Esophagus muscularis mucosa (tissue), 4 donors: ENCODE measurements at regions not wholly inside any gene's neighbourhood (a gene's known extent, or its start where the extent isn't known, plus 50 kb on each side); places are given as distances from the start of the nearest gene placed in this dataset.

Source experiments
- DNase-seq: peaks from one replicate; pipeline ENCODE4 v3.0.0-alpha.2; 2017; ENCODE audit errors: extremely low spot score
- H3K27ac ChIP-seq, 4 donors: fragments of 200-600 bp; sonication (generic); replicated peaks in 1 of 4; 1 replicate in 3 of 4; 2 replicates in 1 of 4; pipeline ENCODE4 v1.5.1; 2016 to 2019; ENCODE audit warnings: mild to moderate bottlenecking in 1 of 4
- H3K27me3 ChIP-seq, 4 donors: fragments of 200-600 bp; sonication (generic); one replicate each; pipeline versions ENCODE4 v1.5.1 to v1.6.0; 2016 to 2019
- H3K36me3 ChIP-seq, 4 donors: fragments of 200-600 bp; sonication (generic); one replicate each; pipeline ENCODE4 v1.5.1; 2016 to 2019
- H3K4me1 ChIP-seq, 4 donors: fragments of 200-600 bp; sonication (generic); one replicate each; pipeline ENCODE4 v1.5.1; 2016 to 2019
- H3K4me3 ChIP-seq, 4 donors: fragments of 200-600 bp; sonication (generic); 1 replicate in 2 of 4; 2 replicates in 2 of 4; pipeline ENCODE4 v1.5.1; 2016 to 2019; ENCODE audit warnings: mild to moderate bottlenecking in 4 of 4, moderate library complexity in 1 of 4
- H3K9me3 ChIP-seq, 4 donors: fragments of 200-600 bp; sonication (generic); 1 replicate in 3 of 4; 2 replicates in 1 of 4; pipeline ENCODE4 v1.5.1; 2016 to 2019
- CTCF ChIP-seq, 3 experiments: fragments of 200-600 bp in 2 of 3; fragments of 450-650 bp in 1 of 3; sonication (generic) in 2 of 3; IDR thresholded peaks; one replicate each; pipeline ENCODE4 v1.5.1; 2017 to 2019; ENCODE audit warnings: antibody characterized with exemption in 3 of 3, mild to moderate bottlenecking in 2 of 3, moderate library complexity in 1 of 3
- EP300 ChIP-seq: sonication (generic); formaldehyde crosslinking; IDR thresholded peaks from one replicate; pipeline ENCODE4 v1.6.1; 2017; ENCODE audit warnings: antibody characterized with exemption
- POLR2A ChIP-seq: fragments of 450-650 bp; IDR thresholded peaks from one replicate; pipeline ENCODE4 v1.6.1; 2017; ENCODE audit warnings: antibody characterized with exemption, moderate library complexity, mild to moderate bottlenecking, low read depth
- POLR2AphosphoS5 ChIP-seq, 2 donors: sonication (generic); formaldehyde crosslinking; IDR thresholded peaks; one replicate each; pipeline ENCODE4 v1.6.1; 2017; ENCODE audit warnings: antibody characterized with exemption in 2 of 2
- WGBS: methylation state at CpG from one replicate; pipeline ENCODE4 v1.1.5; 2018; 5-methylcytosine and 5-hydroxymethylcytosine counted together
- intact Hi-C: fragments of 100-400 bp; cut with DNase I; formaldehyde crosslinking; loops from one replicate; pipeline ENCODE4 v1.15.1; 2023

DNA sequence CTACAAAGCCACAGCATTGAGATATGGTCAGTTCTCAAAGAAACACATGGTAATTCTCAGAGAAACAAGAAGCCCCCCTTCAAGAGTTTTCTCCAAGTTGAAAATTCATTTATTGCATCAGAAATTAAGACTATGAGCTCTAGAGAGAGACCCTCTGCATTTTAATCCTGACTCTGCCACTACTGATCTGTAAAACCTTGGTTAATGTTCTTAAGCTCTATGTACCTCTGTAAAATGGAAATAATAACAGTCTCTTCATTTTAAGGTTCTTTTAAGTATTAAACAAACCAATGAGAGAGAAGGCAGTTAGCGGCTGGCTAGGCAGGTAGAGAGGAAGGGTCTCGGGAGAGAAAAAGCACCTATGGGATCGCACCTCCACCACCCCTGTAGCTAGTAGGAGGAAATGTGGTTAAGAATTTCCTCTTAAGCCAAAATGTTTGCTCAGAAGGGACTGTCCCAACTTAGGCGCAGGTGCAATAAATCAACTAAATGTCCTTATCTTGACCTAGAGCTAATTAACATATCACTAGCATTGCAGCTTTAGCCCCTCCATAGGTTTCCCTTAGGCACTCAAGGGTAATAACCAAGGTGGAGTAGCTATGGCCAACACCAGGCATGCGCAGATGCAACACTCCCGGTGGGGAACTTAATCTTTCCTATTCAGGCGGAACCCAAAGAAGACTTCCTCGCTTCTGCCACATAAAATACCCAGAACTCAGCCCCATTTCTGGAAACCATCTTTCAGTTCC lies 1685.4 kb downstream of the MRPL39 start:
- 73% methylated on average over 8 of the region's 8 CpGs for WGBS

GRCh38 chr21:23900727-23901126 lies 1706.6 kb downstream of the MRPL39 start:
- Histone ChIP-seq H3K27ac (no peak overlapping the region), H3K9me3 (no peaks in the 10 kb centered on the region), H3K36me3 (no peaks in the 10 kb centered on the region), H3K4me1 (no peaks in the 10 kb centered on the region), H3K4me3 (no peak overlapping the region), H3K27me3 (no peaks in the 10 kb centered on the region)
- intact Hi-C loops: no loop called here
- TF ChIP-seq CTCF (IDR thresholded peaks at IDR 0.05) (no peak), POLR2AphosphoS5 (IDR thresholded peaks at IDR 0.05) (no peak), EP300 (no peak), POLR2A (no peak)
- no peak for DNase-seq
- WGBS: 82% methylated on average over 3 of the region's 3 CpGs

More for the DNA sequence above, 1685.4 kb downstream of the MRPL39 start:
- DNase-seq: no peak
- Histone ChIP-seq H3K9me3 (no peaks in the 10 kb centered on the region), H3K27ac (no peak overlapping the region), H3K36me3 (no peaks in the 10 kb centered on the region), H3K4me3 (no peak overlapping the region), H3K4me1 (no peaks in the 10 kb centered on the region), H3K27me3 (no peaks in the 10 kb centered on the region)
- intact Hi-C loops: no loop called here
- TF ChIP-seq EP300 (no peak), POLR2AphosphoS5 (IDR thresholded peaks at IDR 0.05) (no peak), CTCF (IDR thresholded peaks at IDR 0.05) (no peak), POLR2A (no peak)

DNA sequence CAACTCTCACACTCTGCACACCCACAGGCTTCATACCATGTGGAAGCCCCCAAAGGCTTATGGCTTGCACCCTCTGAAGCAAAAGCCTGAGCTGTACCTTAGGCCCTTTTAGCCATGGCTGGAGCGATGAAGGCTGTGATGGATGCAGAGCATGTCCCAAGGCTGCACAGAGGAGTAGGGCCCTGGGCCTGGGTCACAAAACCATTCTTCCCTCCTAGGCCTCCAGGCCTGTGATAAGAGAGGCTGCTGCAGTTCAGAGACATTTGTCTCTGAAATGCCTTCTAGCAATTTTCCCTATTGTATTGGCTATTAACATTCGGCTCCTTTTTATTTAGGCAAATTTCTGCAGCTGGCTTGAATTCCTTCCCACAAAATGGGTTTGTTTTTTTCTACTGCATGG lies 1707.7 kb downstream of the MRPL39 start:
- TF ChIP-seq EP300: no peak
- intact Hi-C loops: no loop called here
- H3K27ac ChIP-seq: no peak overlapping the region
- no peaks in the 10 kb centered on the region for H3K9me3 ChIP-seq
- H3K4me1 ChIP-seq: no peaks in the 10 kb centered on the region
- WGBS: 98% methylated on average over 2 of the region's 2 CpGs
- H3K27me3 ChIP-seq: no peaks in the 10 kb centered on the region
- no peak overlapping the region for H3K4me3 ChIP-seq
- DNase-seq: no peak
- H3K36me3 ChIP-seq: no peaks in the 10 kb centered on the region

DNA sequence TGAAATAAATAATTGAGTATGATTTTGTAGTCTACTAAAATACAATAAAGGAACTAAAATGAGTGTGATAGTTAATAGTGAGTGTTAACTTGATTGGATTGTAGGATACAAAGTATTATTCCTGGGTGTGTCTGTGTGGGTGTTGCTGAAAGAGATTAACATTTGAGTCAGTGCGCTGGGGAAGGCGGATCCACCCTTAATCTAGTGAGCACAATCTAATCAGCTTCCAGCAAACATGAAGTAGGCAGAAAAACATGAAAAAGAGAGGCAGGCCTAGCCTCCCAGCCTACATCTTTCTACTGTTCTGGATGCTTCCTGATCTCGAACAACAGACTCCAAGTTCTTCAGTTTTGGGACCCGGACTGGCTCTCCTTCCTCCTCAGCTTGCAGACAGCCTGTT lies 1716.6 kb downstream of the MRPL39 start:
- Histone ChIP-seq H3K27ac (no peak overlapping the region), H3K4me1 (no peaks in the 10 kb centered on the region), H3K4me3 (no peak overlapping the region), H3K36me3 (no peaks in the 10 kb centered on the region), H3K9me3 (no peaks in the 10 kb centered on the region), H3K27me3 (no peaks in the 10 kb centered on the region)
- no peak for DNase-seq
- intact Hi-C loops: no loop called here
- TF ChIP-seq EP300: no peak
- no peak for TF ChIP-seq POLR2A
- TF ChIP-seq CTCF (IDR thresholded peaks at IDR 0.05): no peak
- TF ChIP-seq POLR2AphosphoS5 (IDR thresholded peaks at IDR 0.05): no peak
- 82% methylated on average over 4 of the region's 4 CpGs for WGBS

DNA sequence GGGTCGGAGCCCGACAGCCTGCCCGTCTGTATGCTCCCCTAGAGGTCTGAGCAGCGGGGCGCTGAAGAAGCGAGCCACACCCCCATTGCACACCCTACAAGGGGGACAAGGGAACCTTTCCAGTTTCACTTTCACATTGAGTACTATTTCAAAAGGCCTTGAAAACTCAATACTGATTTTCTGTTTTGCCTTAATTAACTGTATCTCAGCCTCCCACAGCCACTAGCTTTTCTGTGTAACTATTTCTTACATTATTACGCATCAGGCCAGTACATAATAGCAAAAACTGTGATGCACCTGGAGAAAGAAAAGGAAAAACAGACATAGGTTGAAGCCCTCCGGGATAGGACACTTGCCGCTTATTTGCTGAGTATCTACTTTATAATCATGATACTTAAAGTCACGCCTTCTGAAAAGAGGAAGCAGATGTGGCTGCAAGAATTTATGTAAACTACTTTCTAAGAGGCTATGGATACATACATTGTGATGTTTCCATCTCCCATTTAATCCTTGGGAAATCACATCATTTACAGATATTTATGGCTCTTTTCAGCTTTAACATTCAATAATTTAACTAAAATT lies 1719.5 kb downstream of the MRPL39 start:
- Histone ChIP-seq H3K27me3 (no peaks in the 10 kb centered on the region), H3K36me3 (no peaks in the 10 kb centered on the region), H3K27ac (no peak overlapping the region), H3K4me1 (no peaks in the 10 kb centered on the region), H3K4me3 (no peak overlapping the region), H3K9me3 (no peaks in the 10 kb centered on the region)
- WGBS: 90% methylated on average over 10 of the region's 10 CpGs
- TF ChIP-seq POLR2A (no peak), CTCF (IDR thresholded peaks at IDR 0.05) (no peak), EP300 (no peak), POLR2AphosphoS5 (IDR thresholded peaks at IDR 0.05) (no peak)
- DNase-seq: no peak
- intact Hi-C loops: no loop called here
